BLaER1 treated with 17β-estradiol and CSF1 and Interleukin-3, amounts not matched to agents 10 nM and 100 nM (cell line): ENCODE measurements at regions not wholly inside any gene's neighbourhood (a gene's known extent, or its start where the extent isn't known, plus 50 kb on each side); places are given as distances from the start of the nearest gene placed in this dataset.

Experiments used
- H3K27ac ChIP-seq, 11 experiments: shearing (Covaris generic); formaldehyde crosslinking; 2 replicates each; pipeline ENCODE4 v1.8.1; 2022
- H3K27me3 ChIP-seq, 11 experiments: shearing (Covaris generic); formaldehyde crosslinking; 2 replicates each; pipeline ENCODE4 v1.8.1; 2022
- H3K36me3 ChIP-seq, 11 experiments: shearing (Covaris generic); formaldehyde crosslinking; 2 replicates each; pipeline ENCODE4 v1.8.1; 2022
- H3K4me1 ChIP-seq, 10 experiments: shearing (Covaris generic); formaldehyde crosslinking; 2 replicates each; pipeline ENCODE4 v1.8.1; 2022
- H3K4me2 ChIP-seq, 11 experiments: shearing (Covaris generic); formaldehyde crosslinking; 2 replicates each; pipeline ENCODE4 v1.8.1; 2022
- H3K4me3 ChIP-seq, 10 experiments: shearing (Covaris generic); formaldehyde crosslinking; 2 replicates each; pipeline ENCODE4 v1.8.1; 2022
- H3K9ac ChIP-seq, 11 experiments: shearing (Covaris generic); formaldehyde crosslinking; 2 replicates each; pipeline ENCODE4 v1.8.1; 2022
- H3K9me3 ChIP-seq, 11 experiments: shearing (Covaris generic); formaldehyde crosslinking; replicated peaks in 1 of 11; 2 replicates each; pipeline ENCODE4 v1.8.1; 2022
- H4K20me1 ChIP-seq, 11 experiments: shearing (Covaris generic); formaldehyde crosslinking; 2 replicates each; pipeline ENCODE4 v1.8.1; 2022
- Cebpa-rat ChIP-seq, 11 experiments: shearing (Covaris generic); IDR thresholded peaks; 2 replicates each; pipeline ENCODE4 v1.8.1; 2022

- no peak overlapping the region for H3K4me3 ChIP-seq
- H3K36me3 ChIP-seq, result no peaks in the 10 kb centered on the region
- TF ChIP-seq Cebpa-rat (IDR thresholded peaks at IDR 0.05), result no peak
- H3K4me2 ChIP-seq, result no peak overlapping the region
- no peaks in the 10 kb centered on the region for H4K20me1 ChIP-seq
- no peak overlapping the region for H3K27ac ChIP-seq
- H3K4me1 ChIP-seq, result peaks cover 9 to 40% (median 19%) of the 10 kb centered on the region in 10 experiments; a peak in 19 of 20 replicates
- no peaks in the 10 kb centered on the region for H3K9me3 ChIP-seq
- no peaks in the 10 kb centered on the region for H3K27me3 ChIP-seq
- H3K9ac ChIP-seq, result no peak overlapping the region
These were observed 68.7 kb upstream of the SP4 start for GRCh38 chr7:21359163-21359562.

GRCh38 chr7:21361413-21362125, 66.3 kb upstream of the SP4 start:
- no peak overlapping the region for H3K4me3 ChIP-seq
- no peaks in the 10 kb centered on the region for H3K27me3 ChIP-seq
- peaks cover 0 to 22% (median 0%) of the 10 kb centered on the region in 10 experiments; a peak in 4 of 20 replicates for H3K4me1 ChIP-seq
- H3K9ac ChIP-seq, result no peak overlapping the region
- TF ChIP-seq Cebpa-rat (IDR thresholded peaks at IDR 0.05), result no peak
- no peaks in the 10 kb centered on the region for H4K20me1 ChIP-seq
- H3K36me3 ChIP-seq, result no peaks in the 10 kb centered on the region
- H3K9me3 ChIP-seq, result 0 out of 22 replicates have a peak, but pooled peaks cover 0 to 5% (median 0%) of the 10 kb centered on the region in 11 experiments
- H3K27ac ChIP-seq, result no peak overlapping the region
- H3K4me2 ChIP-seq, result no peak overlapping the region

- H3K9me3 ChIP-seq, result peaks cover 0 to 6% (median 0%) of the 10 kb centered on the region in 11 experiments; a peak in 4 of 22 replicates
- no peaks in the 10 kb centered on the region for H3K36me3 ChIP-seq
- H3K4me3 ChIP-seq, result no peak overlapping the region
- peaks cover 0 to 9% (median 6%) of the 10 kb centered on the region in 10 experiments; a peak in 9 of 20 replicates for H3K4me1 ChIP-seq
- H3K27me3 ChIP-seq, result no peaks in the 10 kb centered on the region
- no peak for TF ChIP-seq Cebpa-rat (IDR thresholded peaks at IDR 0.05)
- H3K4me2 ChIP-seq, result no peak overlapping the region
- no peak overlapping the region for H3K27ac ChIP-seq
- no peaks in the 10 kb centered on the region for H4K20me1 ChIP-seq
- no peak overlapping the region for H3K9ac ChIP-seq
These were observed 63.0 kb upstream of the SP4 start for GRCh38 chr7:21364801-21365271.

GRCh38 chr7:21365866-21366624, 61.8 kb upstream of the SP4 start:
- H3K27ac ChIP-seq, result peak overlapping the region in 2 of 11 experiments; percentile 4 to 53; a peak in 1 of 22 replicates

GRCh38 chr7:21367081-21367480, 60.8 kb upstream of the SP4 start:
- peak overlapping the region in 5 of 11 experiments; percentile 35 to 56 (median 49); a peak in 7 of 22 replicates for H3K27ac ChIP-seq
- H3K9me3 ChIP-seq, result peaks cover 0 to 6% (median 0%) of the 10 kb centered on the region in 11 experiments; a peak in 4 of 22 replicates
- no peaks in the 10 kb centered on the region for H4K20me1 ChIP-seq
- peak overlapping the region in 8 of 11 experiments; percentile 4 to 44 (median 36); a peak in 6 of 22 replicates for H3K4me2 ChIP-seq
- H3K9ac ChIP-seq, result no peak overlapping the region
- TF ChIP-seq Cebpa-rat (IDR thresholded peaks at IDR 0.05), result no peak
- no peak overlapping the region for H3K4me3 ChIP-seq
- H3K36me3 ChIP-seq, result no peaks in the 10 kb centered on the region
- H3K4me1 ChIP-seq, result peaks cover 0 to 9% (median 6%) of the 10 kb centered on the region in 10 experiments; a peak in 9 of 20 replicates
- H3K27me3 ChIP-seq, result no peaks in the 10 kb centered on the region

More at GRCh38 chr7:21365866-21366624, 61.8 kb upstream of the SP4 start:
- Histone ChIP-seq H3K27me3 (no peaks in the 10 kb centered on the region), H4K20me1 (no peaks in the 10 kb centered on the region), H3K9ac (no peak overlapping the region), H3K4me1 (peaks cover 0 to 9% (median 6%) of the 10 kb centered on the region in 10 experiments; a peak in 9 of 20 replicates), H3K36me3 (no peaks in the 10 kb centered on the region), H3K9me3 (peaks cover 0 to 6% (median 0%) of the 10 kb centered on the region in 11 experiments; a peak in 4 of 22 replicates), H3K4me2 (0 out of 22 replicates have a peak overlapping the region, but pooled peaks of 1 of the 11 experiments have one; percentile 41), H3K4me3 (no peak overlapping the region)
- TF ChIP-seq Cebpa-rat (IDR thresholded peaks at IDR 0.05), result no peak

- Histone ChIP-seq H3K9me3 (peaks cover 0 to 6% (median 0%) of the 10 kb centered on the region in 11 experiments; a peak in 4 of 22 replicates), H3K4me2 (peak overlapping the region in 8 of 11 experiments; percentile 4 to 44 (median 36); a peak in 6 of 22 replicates), H4K20me1 (no peaks in the 10 kb centered on the region), H3K36me3 (no peaks in the 10 kb centered on the region), H3K27me3 (no peaks in the 10 kb centered on the region), H3K4me1 (peaks cover 0 to 9% (median 6%) of the 10 kb centered on the region in 10 experiments; a peak in 9 of 20 replicates), H3K27ac (peak overlapping the region in 5 of 11 experiments; percentile 35 to 56 (median 53); a peak in 7 of 22 replicates), H3K4me3 (no peak overlapping the region), H3K9ac (no peak overlapping the region)
- peak in 5 of 11 experiments; percentile 22 to 55 (median 30); a peak in 4 of 22 replicates for TF ChIP-seq Cebpa-rat (IDR thresholded peaks at IDR 0.05)
These were observed 60.3 kb upstream of the SP4 start for GRCh38 chr7:21367537-21367936.

GRCh38 chr7:21368317-21368716, 59.6 kb upstream of the SP4 start:
- peaks cover 0 to 9% (median 6%) of the 10 kb centered on the region in 10 experiments; a peak in 9 of 20 replicates for H3K4me1 ChIP-seq
- no peak overlapping the region for H3K4me2 ChIP-seq
- peak overlapping the region in 4 of 11 experiments; percentile 1 to 53 (median 38); a peak in 6 of 22 replicates for H3K27ac ChIP-seq
- peaks cover 0 to 12% (median 6%) of the 10 kb centered on the region in 11 experiments; a peak in 17 of 22 replicates for H3K9me3 ChIP-seq
- no peaks in the 10 kb centered on the region for H3K36me3 ChIP-seq
- TF ChIP-seq Cebpa-rat (IDR thresholded peaks at IDR 0.05), result no peak
- no peaks in the 10 kb centered on the region for H3K27me3 ChIP-seq
- H4K20me1 ChIP-seq, result no peaks in the 10 kb centered on the region
- no peak overlapping the region for H3K9ac ChIP-seq
- H3K4me3 ChIP-seq, result no peak overlapping the region

- no peak for TF ChIP-seq Cebpa-rat (IDR thresholded peaks at IDR 0.05)
- no peaks in the 10 kb centered on the region for H4K20me1 ChIP-seq
These were observed 57.5 kb upstream of the SP4 start for GRCh38 chr7:21370283-21370982.

More at GRCh38 chr7:21370283-21370982, 57.5 kb upstream of the SP4 start:
- Histone ChIP-seq H3K9ac (no peak overlapping the region), H3K4me1 (peaks cover 0 to 9% (median 6%) of the 10 kb centered on the region in 10 experiments; a peak in 9 of 20 replicates), H3K4me3 (no peak overlapping the region), H3K36me3 (no peaks in the 10 kb centered on the region), H3K4me2 (no peak overlapping the region), H3K27me3 (no peaks in the 10 kb centered on the region), H3K9me3 (peaks cover 0 to 14% (median 7%) of the 10 kb centered on the region in 11 experiments; a peak in 17 of 22 replicates), H3K27ac (no peak overlapping the region)
